ENCODE measurements at regions not wholly inside any gene's neighbourhood (a gene's known extent, or its start where the extent isn't known, plus 50 kb on each side); places are given as distances from the start of the nearest gene placed in this dataset.

DNA sequence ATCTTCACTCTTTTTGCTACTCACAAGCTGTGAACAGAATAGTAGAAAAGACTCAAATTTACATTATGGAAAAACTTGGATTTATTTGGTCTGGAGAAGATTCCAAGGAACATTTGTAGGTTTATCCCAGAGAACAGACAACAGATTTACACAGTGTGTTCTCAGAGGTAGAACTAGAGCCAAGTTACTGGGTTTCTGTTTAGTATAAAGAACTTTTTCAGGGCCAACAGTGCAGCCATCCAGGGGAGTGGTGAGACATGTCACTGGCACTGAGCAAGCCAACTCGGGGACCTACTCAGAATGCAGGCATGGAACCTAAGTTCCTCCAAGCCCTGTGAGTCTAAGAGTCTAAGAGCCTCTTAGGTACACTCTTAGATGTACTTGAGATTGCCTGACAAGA, 142.6 kb downstream of the OMA1 start:
- TF ChIP-seq, protein P1, sequence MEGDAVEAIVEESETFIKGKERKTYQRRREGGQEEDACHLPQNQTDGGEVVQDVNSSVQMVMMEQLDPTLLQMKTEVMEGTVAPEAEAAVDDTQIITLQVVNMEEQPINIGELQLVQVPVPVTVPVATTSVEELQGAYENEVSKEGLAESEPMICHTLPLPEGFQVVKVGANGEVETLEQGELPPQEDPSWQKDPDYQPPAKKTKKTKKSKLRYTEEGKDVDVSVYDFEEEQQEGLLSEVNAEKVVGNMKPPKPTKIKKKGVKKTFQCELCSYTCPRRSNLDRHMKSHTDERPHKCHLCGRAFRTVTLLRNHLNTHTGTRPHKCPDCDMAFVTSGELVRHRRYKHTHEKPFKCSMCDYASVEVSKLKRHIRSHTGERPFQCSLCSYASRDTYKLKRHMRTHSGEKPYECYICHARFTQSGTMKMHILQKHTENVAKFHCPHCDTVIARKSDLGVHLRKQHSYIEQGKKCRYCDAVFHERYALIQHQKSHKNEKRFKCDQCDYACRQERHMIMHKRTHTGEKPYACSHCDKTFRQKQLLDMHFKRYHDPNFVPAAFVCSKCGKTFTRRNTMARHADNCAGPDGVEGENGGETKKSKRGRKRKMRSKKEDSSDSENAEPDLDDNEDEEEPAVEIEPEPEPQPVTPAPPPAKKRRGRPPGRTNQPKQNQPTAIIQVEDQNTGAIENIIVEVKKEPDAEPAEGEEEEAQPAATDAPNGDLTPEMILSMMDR (IDR thresholded peaks at IDR 0.05), result no peak
- TF ChIP-seq TAF1 (IDR thresholded peaks at IDR 0.05; ENCODE audit: borderline replicate concordance, low read depth, low read length) (no peak), FOXM1 (IDR thresholded peaks at IDR 0.05; ENCODE audit: low read depth) (no peak), SMC3 (IDR thresholded peaks at IDR 0.05; ENCODE audit: low read depth, low read length) (no peak), EP300 (IDR thresholded peaks at IDR 0.05; ENCODE audit: borderline replicate concordance in 1 of 2, low read depth in 1 of 2, low read length in 1 of 2) (no peak), SIN3A (IDR thresholded peaks at IDR 0.05; ENCODE audit: borderline replicate concordance, low read depth, low read length) (no peak), GABPA (IDR thresholded peaks at IDR 0.05; ENCODE audit: low read depth) (no peak), POLR2AphosphoS5 (IDR thresholded peaks at IDR 0.05; ENCODE audit: low read depth, low read length) (no peak)
- TF ChIP-seq, protein P2, sequence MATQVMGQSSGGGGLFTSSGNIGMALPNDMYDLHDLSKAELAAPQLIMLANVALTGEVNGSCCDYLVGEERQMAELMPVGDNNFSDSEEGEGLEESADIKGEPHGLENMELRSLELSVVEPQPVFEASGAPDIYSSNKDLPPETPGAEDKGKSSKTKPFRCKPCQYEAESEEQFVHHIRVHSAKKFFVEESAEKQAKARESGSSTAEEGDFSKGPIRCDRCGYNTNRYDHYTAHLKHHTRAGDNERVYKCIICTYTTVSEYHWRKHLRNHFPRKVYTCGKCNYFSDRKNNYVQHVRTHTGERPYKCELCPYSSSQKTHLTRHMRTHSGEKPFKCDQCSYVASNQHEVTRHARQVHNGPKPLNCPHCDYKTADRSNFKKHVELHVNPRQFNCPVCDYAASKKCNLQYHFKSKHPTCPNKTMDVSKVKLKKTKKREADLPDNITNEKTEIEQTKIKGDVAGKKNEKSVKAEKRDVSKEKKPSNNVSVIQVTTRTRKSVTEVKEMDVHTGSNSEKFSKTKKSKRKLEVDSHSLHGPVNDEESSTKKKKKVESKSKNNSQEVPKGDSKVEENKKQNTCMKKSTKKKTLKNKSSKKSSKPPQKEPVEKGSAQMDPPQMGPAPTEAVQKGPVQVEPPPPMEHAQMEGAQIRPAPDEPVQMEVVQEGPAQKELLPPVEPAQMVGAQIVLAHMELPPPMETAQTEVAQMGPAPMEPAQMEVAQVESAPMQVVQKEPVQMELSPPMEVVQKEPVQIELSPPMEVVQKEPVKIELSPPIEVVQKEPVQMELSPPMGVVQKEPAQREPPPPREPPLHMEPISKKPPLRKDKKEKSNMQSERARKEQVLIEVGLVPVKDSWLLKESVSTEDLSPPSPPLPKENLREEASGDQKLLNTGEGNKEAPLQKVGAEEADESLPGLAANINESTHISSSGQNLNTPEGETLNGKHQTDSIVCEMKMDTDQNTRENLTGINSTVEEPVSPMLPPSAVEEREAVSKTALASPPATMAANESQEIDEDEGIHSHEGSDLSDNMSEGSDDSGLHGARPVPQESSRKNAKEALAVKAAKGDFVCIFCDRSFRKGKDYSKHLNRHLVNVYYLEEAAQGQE (IDR thresholded peaks at IDR 0.05; ENCODE audit: low read depth, low read length), result no peak

All from SK-N-SH (cell line).